ENCODE measurements at regions not wholly inside any gene's neighbourhood (a gene's known extent, or its start where the extent isn't known, plus 50 kb on each side); places are given as distances from the start of the nearest gene placed in this dataset.
"Not testable (repeated sequence)": the region's sequence is repeated elsewhere in the genome, so short reads cannot be mapped to it uniquely, and the experiment has no call there.

GRCh38 chr4:164134388-164134787, 619.5 kb upstream of the SMIM31 start:
- no peaks in the 10 kb centered on the region for H3K27me3 Mint-ChIP-seq (ENCODE audit: low read depth)
- H3K9me3 Mint-ChIP-seq, result peaks cover 2% of the 10 kb centered on the region
- TF ChIP-seq CTCF (IDR thresholded peaks at IDR 0.05; ENCODE audit: unreplicated experiment in 3 of 3), result no peak
- no peaks in the 10 kb centered on the region for H3K4me1 Mint-ChIP-seq
- no peaks in the 10 kb centered on the region for H3K36me3 Mint-ChIP-seq (ENCODE audit: low read depth)
- H3K4me3 Mint-ChIP-seq, result no peak overlapping the region
- no peak overlapping the region for H3K27ac Mint-ChIP-seq

GRCh38 chr4:164136180-164136616, 617.7 kb upstream of the SMIM31 start:
- no peaks in the 10 kb centered on the region for H3K36me3 Mint-ChIP-seq (ENCODE audit: low read depth)
- H3K4me1 Mint-ChIP-seq, result no peaks in the 10 kb centered on the region
- H3K4me3 Mint-ChIP-seq, result no peak overlapping the region
- TF ChIP-seq CTCF (IDR thresholded peaks at IDR 0.05; ENCODE audit: unreplicated experiment in 3 of 3), result no peak
- no peak overlapping the region for H3K27ac Mint-ChIP-seq
- no peaks in the 10 kb centered on the region for H3K27me3 Mint-ChIP-seq (ENCODE audit: low read depth)
- peaks cover 3% of the 10 kb centered on the region for H3K9me3 Mint-ChIP-seq

- H3K27ac Mint-ChIP-seq, result no peak overlapping the region
- no peak for TF ChIP-seq CTCF (IDR thresholded peaks at IDR 0.05; ENCODE audit: unreplicated experiment in 3 of 3)
- no peaks in the 10 kb centered on the region for H3K36me3 Mint-ChIP-seq (ENCODE audit: low read depth)
- H3K4me1 Mint-ChIP-seq, result no peaks in the 10 kb centered on the region
- no peak overlapping the region for H3K4me3 Mint-ChIP-seq
- H3K9me3 Mint-ChIP-seq, result peaks cover 3% of the 10 kb centered on the region
- no peaks in the 10 kb centered on the region for H3K27me3 Mint-ChIP-seq (ENCODE audit: low read depth)
Measured at GRCh38 chr4:164138521-164138920, 615.4 kb upstream of the SMIM31 start.

GRCh38 chr4:164139291-164139690, 614.6 kb upstream of the SMIM31 start:
- no peak overlapping the region for H3K4me3 Mint-ChIP-seq
- no peak for TF ChIP-seq CTCF (IDR thresholded peaks at IDR 0.05; ENCODE audit: unreplicated experiment in 3 of 3)
- H3K27me3 Mint-ChIP-seq (ENCODE audit: low read depth), result no peaks in the 10 kb centered on the region
- H3K27ac Mint-ChIP-seq, result no peak overlapping the region
- H3K4me1 Mint-ChIP-seq, result no peaks in the 10 kb centered on the region
- H3K36me3 Mint-ChIP-seq (ENCODE audit: low read depth), result no peaks in the 10 kb centered on the region
- H3K9me3 Mint-ChIP-seq, result peaks cover 8% of the 10 kb centered on the region

- not testable (repeated sequence) for H3K9me3 Mint-ChIP-seq; H3K4me1 Mint-ChIP-seq; H3K27me3 Mint-ChIP-seq (ENCODE audit: low read depth); H3K36me3 Mint-ChIP-seq (ENCODE audit: low read depth); H3K27ac Mint-ChIP-seq; H3K4me3 Mint-ChIP-seq
Measured at GRCh38 chr4:164141755-164142375, 612.1 kb upstream of the SMIM31 start.

GRCh38 chr4:164154416-164154815, 599.5 kb upstream of the SMIM31 start:
- Mint-ChIP-seq H3K4me3 (no peak overlapping the region), H3K27me3 (ENCODE audit: low read depth) (no peaks in the 10 kb centered on the region), H3K27ac (no peak overlapping the region), H3K4me1 (no peaks in the 10 kb centered on the region), H3K36me3 (ENCODE audit: low read depth) (no peaks in the 10 kb centered on the region), H3K9me3 (no peaks in the 10 kb centered on the region)
- no peak for TF ChIP-seq CTCF (IDR thresholded peaks at IDR 0.05; ENCODE audit: unreplicated experiment in 3 of 3)

Measured in nephron (organoid).